Ishikawa (cell line): ENCODE measurements at regions not wholly inside any gene's neighbourhood (a gene's known extent, or its start where the extent isn't known, plus 50 kb on each side); places are given as distances from the start of the nearest gene placed in this dataset.

ENCODE experiments used
- CEBPB ChIP-seq: IDR thresholded peaks from 2 replicates; pipeline ENCODE4 v1.6.1; 2012
- CREB1 ChIP-seq: IDR thresholded peaks from 2 replicates; pipeline ENCODE4 v1.6.1; 2012; ENCODE audit warnings: low read depth
- EGR1 ChIP-seq: IDR thresholded peaks from 2 replicates; pipeline ENCODE4 v1.6.1; 2012
- EP300 ChIP-seq: IDR thresholded peaks from 2 replicates; pipeline ENCODE4 v1.6.1; 2012; ENCODE audit warnings: borderline replicate concordance
- FOXM1 ChIP-seq: IDR thresholded peaks from 2 replicates; pipeline ENCODE4 v1.6.1; 2012; ENCODE audit warnings: low read depth, borderline replicate concordance
- RAD21 ChIP-seq: IDR thresholded peaks from 2 replicates; pipeline ENCODE4 v1.6.1; 2012; ENCODE audit warnings: low read depth
- TAF1 ChIP-seq: IDR thresholded peaks from 2 replicates; pipeline ENCODE4 v1.6.1; 2012; ENCODE audit warnings: low read depth, mild to moderate bottlenecking
- TCF12 ChIP-seq: IDR thresholded peaks from 2 replicates; pipeline ENCODE4 v1.6.1; 2012; ENCODE audit warnings: low read depth
- TEAD4 ChIP-seq: IDR thresholded peaks from 2 replicates; pipeline ENCODE4 v1.6.1; 2012
- YY1 ChIP-seq: IDR thresholded peaks from 2 replicates; pipeline ENCODE4 v1.6.1; 2012; ENCODE audit warnings: low read depth
- ZBTB7A ChIP-seq: IDR thresholded peaks from 2 replicates; pipeline ENCODE4 v1.6.1; 2012; ENCODE audit warnings: low read depth
- TF ChIP-seq, protein P1 (sequence below): IDR thresholded peaks from 2 replicates; pipeline ENCODE4 v1.6.1; 2012; ENCODE audit warnings: low read depth, mild to moderate bottlenecking
- TF ChIP-seq, protein P2 (sequence below): IDR thresholded peaks from 2 replicates; pipeline ENCODE4 v1.6.1; 2012
- TF ChIP-seq, protein P3 (sequence below): IDR thresholded peaks from 2 replicates; pipeline ENCODE4 v1.6.1; 2012

DNA sequence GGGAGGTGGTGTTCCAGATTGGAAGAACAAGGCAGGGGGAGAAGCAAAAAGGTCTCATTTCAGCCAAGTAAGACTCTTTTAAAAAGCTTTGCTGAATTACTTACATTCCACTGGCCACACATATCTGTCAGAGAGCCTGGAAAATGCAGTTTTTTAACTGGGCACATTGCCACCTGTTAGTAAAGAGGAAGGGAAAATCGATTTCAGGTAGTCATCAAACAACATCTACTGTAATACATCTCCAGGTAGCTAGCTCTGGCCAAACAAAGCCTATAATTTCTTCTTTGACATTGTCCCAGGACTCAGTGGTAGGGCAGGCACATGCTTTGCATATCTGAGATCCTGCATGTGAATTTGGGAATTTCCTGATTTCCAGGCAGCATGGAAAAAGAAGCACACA, 480.7 kb upstream of the SUCLG2 start:
- no peak for TF ChIP-seq YY1
- no peak for TF ChIP-seq EP300
- no peak for TF ChIP-seq CEBPB
- TF ChIP-seq, protein P1, sequence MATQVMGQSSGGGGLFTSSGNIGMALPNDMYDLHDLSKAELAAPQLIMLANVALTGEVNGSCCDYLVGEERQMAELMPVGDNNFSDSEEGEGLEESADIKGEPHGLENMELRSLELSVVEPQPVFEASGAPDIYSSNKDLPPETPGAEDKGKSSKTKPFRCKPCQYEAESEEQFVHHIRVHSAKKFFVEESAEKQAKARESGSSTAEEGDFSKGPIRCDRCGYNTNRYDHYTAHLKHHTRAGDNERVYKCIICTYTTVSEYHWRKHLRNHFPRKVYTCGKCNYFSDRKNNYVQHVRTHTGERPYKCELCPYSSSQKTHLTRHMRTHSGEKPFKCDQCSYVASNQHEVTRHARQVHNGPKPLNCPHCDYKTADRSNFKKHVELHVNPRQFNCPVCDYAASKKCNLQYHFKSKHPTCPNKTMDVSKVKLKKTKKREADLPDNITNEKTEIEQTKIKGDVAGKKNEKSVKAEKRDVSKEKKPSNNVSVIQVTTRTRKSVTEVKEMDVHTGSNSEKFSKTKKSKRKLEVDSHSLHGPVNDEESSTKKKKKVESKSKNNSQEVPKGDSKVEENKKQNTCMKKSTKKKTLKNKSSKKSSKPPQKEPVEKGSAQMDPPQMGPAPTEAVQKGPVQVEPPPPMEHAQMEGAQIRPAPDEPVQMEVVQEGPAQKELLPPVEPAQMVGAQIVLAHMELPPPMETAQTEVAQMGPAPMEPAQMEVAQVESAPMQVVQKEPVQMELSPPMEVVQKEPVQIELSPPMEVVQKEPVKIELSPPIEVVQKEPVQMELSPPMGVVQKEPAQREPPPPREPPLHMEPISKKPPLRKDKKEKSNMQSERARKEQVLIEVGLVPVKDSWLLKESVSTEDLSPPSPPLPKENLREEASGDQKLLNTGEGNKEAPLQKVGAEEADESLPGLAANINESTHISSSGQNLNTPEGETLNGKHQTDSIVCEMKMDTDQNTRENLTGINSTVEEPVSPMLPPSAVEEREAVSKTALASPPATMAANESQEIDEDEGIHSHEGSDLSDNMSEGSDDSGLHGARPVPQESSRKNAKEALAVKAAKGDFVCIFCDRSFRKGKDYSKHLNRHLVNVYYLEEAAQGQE = no peak
- no peak for TF ChIP-seq EGR1
- TF ChIP-seq RAD21 = no peak
- TF ChIP-seq FOXM1 = no peak
- TF ChIP-seq, protein P2, sequence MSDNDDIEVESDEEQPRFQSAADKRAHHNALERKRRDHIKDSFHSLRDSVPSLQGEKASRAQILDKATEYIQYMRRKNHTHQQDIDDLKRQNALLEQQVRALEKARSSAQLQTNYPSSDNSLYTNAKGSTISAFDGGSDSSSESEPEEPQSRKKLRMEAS = no peak
- no peak for TF ChIP-seq CREB1
- TF ChIP-seq, protein P3, sequence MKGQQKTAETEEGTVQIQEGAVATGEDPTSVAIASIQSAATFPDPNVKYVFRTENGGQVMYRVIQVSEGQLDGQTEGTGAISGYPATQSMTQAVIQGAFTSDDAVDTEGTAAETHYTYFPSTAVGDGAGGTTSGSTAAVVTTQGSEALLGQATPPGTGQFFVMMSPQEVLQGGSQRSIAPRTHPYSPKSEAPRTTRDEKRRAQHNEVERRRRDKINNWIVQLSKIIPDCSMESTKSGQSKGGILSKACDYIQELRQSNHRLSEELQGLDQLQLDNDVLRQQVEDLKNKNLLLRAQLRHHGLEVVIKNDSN = no peak
- TF ChIP-seq TAF1 = no peak
- no peak for TF ChIP-seq TEAD4
- no peak for TF ChIP-seq ZBTB7A
- no peak for TF ChIP-seq TCF12
